MM.1S (cell line): ENCODE measurements at regions not wholly inside any gene's neighbourhood (a gene's known extent, or its start where the extent isn't known, plus 50 kb on each side); places are given as distances from the start of the nearest gene placed in this dataset.

ENCODE experiments used
- DNase-seq: peaks from one replicate; pipeline ENCODE4 v3.0.0-alpha.2; 2015
- H2AFZ ChIP-seq: fragments of 300-600 bp; sonication (generic); 2 replicates; pipeline ENCODE4 v1.6.0; 2016; ENCODE audit warnings: antibody characterized with exemption, low read length
- H3F3A ChIP-seq: fragments of 300-600 bp; sonication (generic); 2 replicates; pipeline ENCODE4 v1.6.1; 2016; ENCODE audit warnings: mild to moderate bottlenecking, antibody characterized with exemption, low read length, moderate library complexity, mixed read lengths; ENCODE audit not compliant: insufficient read depth
- H3K27ac ChIP-seq: fragments of 300-600 bp; sonication (generic); 2 replicates; pipeline ENCODE4 v1.5.1; 2016; ENCODE audit warnings: mild to moderate bottlenecking, low read length
- H3K27me3 ChIP-seq: fragments of 300-600 bp; sonication (generic); replicated peaks from 2 replicates; pipeline ENCODE4 v1.6.0; 2016; ENCODE audit warnings: low read length; ENCODE audit not compliant: insufficient read depth
- H3K36me3 ChIP-seq: fragments of 300-600 bp; sonication (generic); replicated peaks from 2 replicates; pipeline ENCODE4 v1.6.1; 2016; ENCODE audit warnings: mild to moderate bottlenecking, low read length, mixed read lengths; ENCODE audit not compliant: insufficient read depth
- H3K4me1 ChIP-seq: fragments of 300-600 bp; sonication (generic); 2 replicates; pipeline ENCODE4 v1.6.1; 2016; ENCODE audit warnings: low read length, mixed read lengths
- H3K4me2 ChIP-seq: fragments of 300-600 bp; sonication (generic); 2 replicates; pipeline ENCODE4 v1.6.0; 2016; ENCODE audit warnings: low read depth, low read length
- H3K4me3 ChIP-seq: fragments of 300-600 bp; sonication (generic); 2 replicates; pipeline ENCODE4 v1.5.1; 2016; ENCODE audit warnings: low read length, mixed read lengths
- H3K79me2 ChIP-seq: fragments of 300-600 bp; sonication (generic); 2 replicates; pipeline ENCODE4 v1.6.1; 2016; ENCODE audit warnings: mixed run types, low read length, mixed read lengths
- H3K9ac ChIP-seq: fragments of 300-600 bp; sonication (generic); 2 replicates; pipeline ENCODE4 v1.6.1; 2016; ENCODE audit warnings: low read length, mixed read lengths
- H3K9me2 ChIP-seq: fragments of 300-600 bp; sonication (generic); replicated peaks from 2 replicates; pipeline ENCODE4 v1.6.1; 2016; ENCODE audit warnings: mild to moderate bottlenecking, low read length, mixed read lengths; ENCODE audit not compliant: insufficient read depth
- H3K9me3 ChIP-seq: fragments of 300-600 bp; sonication (generic); replicated peaks from 2 replicates; pipeline ENCODE4 v1.6.1; 2016; ENCODE audit warnings: mild to moderate bottlenecking, low read length, mixed read lengths; ENCODE audit not compliant: insufficient read depth
- H4K20me1 ChIP-seq: fragments of 300-600 bp; sonication (generic); 2 replicates; pipeline ENCODE4 v1.6.1; 2016; ENCODE audit warnings: mild to moderate bottlenecking, low read length, moderate library complexity, mixed read lengths; ENCODE audit not compliant: insufficient read depth
- CTCF ChIP-seq: fragments of 300-600 bp; sonication (generic); IDR thresholded peaks from 2 replicates; pipeline ENCODE4 v1.5.1; 2016; ENCODE audit warnings: antibody characterized with exemption, low read length, mixed read lengths
- EZH2 ChIP-seq: fragments of 300-600 bp; sonication (generic); optimal IDR thresholded peaks from 2 replicates; pipeline ENCODE3; 2017; ENCODE audit warnings: low read depth, mild to moderate bottlenecking, antibody characterized with exemption, low read length, mixed read lengths
- EZH2phosphoT487 ChIP-seq: fragments of 300-600 bp; sonication (generic); IDR thresholded peaks from 2 replicates; pipeline ENCODE4 v1.6.1; 2018; ENCODE audit warnings: antibody characterized with exemption, low read length

- TF ChIP-seq CTCF (no peak), EZH2 (no peak), EZH2phosphoT487 (no peak)
- Histone ChIP-seq H3F3A (no peaks in the 10 kb centered on the region), H3K27me3 (no peaks in the 10 kb centered on the region), H3K9me2 (no peaks in the 10 kb centered on the region), H3K9ac (no peak overlapping the region), H3K36me3 (no peaks in the 10 kb centered on the region), H3K79me2 (no peaks in the 10 kb centered on the region), H2AFZ (no peak overlapping the region), H3K4me3 (no peak overlapping the region), H4K20me1 (no peaks in the 10 kb centered on the region), H3K4me2 (no peak overlapping the region), H3K27ac (no peak overlapping the region), H3K9me3 (no peaks in the 10 kb centered on the region), H3K4me1 (no peaks in the 10 kb centered on the region)
- DNase-seq: no peak
These were observed 219.2 kb upstream of the TBX3 start for GRCh38 chr12:114903083-114903691.

DNA sequence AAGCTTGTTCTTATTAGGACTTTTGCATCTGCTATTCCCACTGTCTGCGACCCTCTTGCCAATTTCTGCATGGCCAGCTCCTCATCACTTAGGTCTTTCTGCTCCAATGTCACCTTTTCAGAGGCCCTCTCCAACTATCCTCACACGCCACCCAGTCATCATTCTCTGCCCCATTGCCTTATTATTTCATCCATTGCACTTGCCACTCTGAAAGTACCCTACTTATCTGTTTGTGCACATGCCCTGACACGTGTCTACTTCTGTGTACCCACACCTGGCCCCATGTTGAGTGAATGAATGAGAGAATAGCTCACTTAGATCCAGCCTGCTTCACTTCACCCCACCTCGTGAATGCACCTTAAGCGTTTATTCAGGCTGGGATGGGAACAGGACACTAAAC is 218.7 kb upstream of the TBX3 start:
- H3K9me2 ChIP-seq: no peaks in the 10 kb centered on the region
- no peaks in the 10 kb centered on the region for H3F3A ChIP-seq
- H3K9ac ChIP-seq: no peak overlapping the region
- H3K4me1 ChIP-seq: no peaks in the 10 kb centered on the region
- no peaks in the 10 kb centered on the region for H3K9me3 ChIP-seq
- H4K20me1 ChIP-seq: no peaks in the 10 kb centered on the region
- no peaks in the 10 kb centered on the region for H3K79me2 ChIP-seq
- no peak overlapping the region for H2AFZ ChIP-seq
- H3K36me3 ChIP-seq: no peaks in the 10 kb centered on the region
- H3K4me3 ChIP-seq: no peak overlapping the region
- no peak overlapping the region for H3K27ac ChIP-seq
- TF ChIP-seq CTCF (no peak), EZH2 (no peak), EZH2phosphoT487 (no peak)
- DNase-seq: no peak
- H3K27me3 ChIP-seq: no peaks in the 10 kb centered on the region
- no peak overlapping the region for H3K4me2 ChIP-seq

DNA sequence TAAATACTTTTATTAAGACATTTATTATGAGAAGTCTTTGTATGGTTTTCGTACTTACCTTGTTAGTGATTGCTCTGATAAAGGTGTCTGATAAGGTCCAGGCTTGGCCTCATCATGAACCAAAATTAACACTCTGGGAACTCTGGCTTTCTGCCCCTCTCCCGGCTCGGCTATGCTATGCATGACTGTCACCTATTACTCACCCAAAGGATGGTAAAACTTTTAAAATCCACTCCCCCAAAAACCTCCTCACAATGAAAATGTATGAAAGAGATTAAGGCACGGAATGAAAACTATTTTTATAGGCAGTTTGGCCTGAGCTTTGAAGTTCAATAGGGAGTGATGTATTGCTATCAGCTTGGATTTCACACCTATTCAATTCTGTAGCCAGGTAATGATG is 217.3 kb upstream of the TBX3 start:
- H3K9me2 ChIP-seq: no peaks in the 10 kb centered on the region
- no peaks in the 10 kb centered on the region for H4K20me1 ChIP-seq
- no peaks in the 10 kb centered on the region for H3K27me3 ChIP-seq
- H3K9ac ChIP-seq: no peak overlapping the region
- DNase-seq: no peak
- H3K4me1 ChIP-seq: no peaks in the 10 kb centered on the region
- no peaks in the 10 kb centered on the region for H3K36me3 ChIP-seq
- H3K4me2 ChIP-seq: no peak overlapping the region
- no peaks in the 10 kb centered on the region for H3K9me3 ChIP-seq
- H3F3A ChIP-seq: no peaks in the 10 kb centered on the region
- no peak overlapping the region for H3K4me3 ChIP-seq
- no peak for TF ChIP-seq CTCF
- TF ChIP-seq EZH2: no peak
- no peak for TF ChIP-seq EZH2phosphoT487
- no peak overlapping the region for H3K27ac ChIP-seq
- H2AFZ ChIP-seq: no peak overlapping the region
- H3K79me2 ChIP-seq: no peaks in the 10 kb centered on the region
